ENCODE measurements at regions not wholly inside any gene's neighbourhood (a gene's known extent, or its start where the extent isn't known, plus 50 kb on each side); places are given as distances from the start of the nearest gene placed in this dataset.

DNA sequence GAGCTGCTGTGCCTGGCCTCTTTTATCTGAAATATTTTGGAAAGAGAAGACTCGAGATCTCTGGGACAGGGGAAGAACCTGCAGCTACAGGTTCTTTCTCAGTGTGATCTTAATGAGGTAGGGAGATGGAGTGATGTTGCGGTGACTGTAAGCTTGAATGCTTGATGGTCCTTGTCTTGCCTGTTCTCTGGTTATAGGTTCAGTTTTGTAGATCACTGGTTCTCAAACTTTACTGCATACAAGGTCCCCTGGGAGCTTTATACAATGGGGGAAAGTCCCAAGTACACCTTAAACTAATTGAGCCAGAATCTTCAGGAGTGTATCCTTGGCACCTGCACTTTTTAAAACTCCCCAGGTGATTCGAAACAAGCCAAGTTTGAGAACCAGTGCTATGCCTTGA, 136.7 kb upstream of the CXCR4 start (continued):
- no peak for TF ChIP-seq NR2C1 (IDR thresholded peaks at IDR 0.05)
- no peak for TF ChIP-seq GABPA (IDR thresholded peaks at IDR 0.05; ENCODE audit: low read depth)
- no peak for TF ChIP-seq TCF3 (IDR thresholded peaks at IDR 0.05; ENCODE audit: borderline replicate concordance, insufficient read depth, low read depth, low read length)
- peak; percentile 45; the same call in 1 of the 2 replicates for TF ChIP-seq RB1 (IDR thresholded peaks at IDR 0.05; ENCODE audit: borderline replicate concordance)
- TF ChIP-seq CBX5 (IDR thresholded peaks at IDR 0.05; ENCODE audit: low read depth): no peak
- 0 out of 2 replicates have a peak, but pooled peaks have one; percentile 48 for TF ChIP-seq YBX1 (IDR thresholded peaks at IDR 0.05)
- TF ChIP-seq ZZZ3 (IDR thresholded peaks at IDR 0.05; ENCODE audit: control insufficient read depth, insufficient read length, low read depth): no peak
- TF ChIP-seq, protein P1, sequence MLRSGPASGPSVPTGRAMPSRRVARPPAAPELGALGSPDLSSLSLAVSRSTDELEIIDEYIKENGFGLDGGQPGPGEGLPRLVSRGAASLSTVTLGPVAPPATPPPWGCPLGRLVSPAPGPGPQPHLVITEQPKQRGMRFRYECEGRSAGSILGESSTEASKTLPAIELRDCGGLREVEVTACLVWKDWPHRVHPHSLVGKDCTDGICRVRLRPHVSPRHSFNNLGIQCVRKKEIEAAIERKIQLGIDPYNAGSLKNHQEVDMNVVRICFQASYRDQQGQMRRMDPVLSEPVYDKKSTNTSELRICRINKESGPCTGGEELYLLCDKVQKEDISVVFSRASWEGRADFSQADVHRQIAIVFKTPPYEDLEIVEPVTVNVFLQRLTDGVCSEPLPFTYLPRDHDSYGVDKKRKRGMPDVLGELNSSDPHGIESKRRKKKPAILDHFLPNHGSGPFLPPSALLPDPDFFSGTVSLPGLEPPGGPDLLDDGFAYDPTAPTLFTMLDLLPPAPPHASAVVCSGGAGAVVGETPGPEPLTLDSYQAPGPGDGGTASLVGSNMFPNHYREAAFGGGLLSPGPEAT (IDR thresholded peaks at IDR 0.05; ENCODE audit: low read depth): peak; percentile 69
- no peak for TF ChIP-seq SMC3 (IDR thresholded peaks at IDR 0.05; ENCODE audit: borderline replicate concordance, low read length)
- no peak for TF ChIP-seq MEF2A (IDR thresholded peaks at IDR 0.05; ENCODE audit: insufficient read depth, low read depth, low read length)
- no peak for TF ChIP-seq E2F8 (IDR thresholded peaks at IDR 0.05; ENCODE audit: low read depth, partially characterized antibody)
- peak; percentile 30; the same call in 1 of the 2 replicates for TF ChIP-seq RUNX3 (IDR thresholded peaks at IDR 0.05; ENCODE audit: low read length)
- no peak for TF ChIP-seq SREBF1 (IDR thresholded peaks at IDR 0.05; ENCODE audit: low read length)
- TF ChIP-seq ATF3 (IDR thresholded peaks at IDR 0.05; ENCODE audit: borderline replicate concordance, extremely low read depth, low read depth, low read length): no peak
- no peak for TF ChIP-seq CBX3 (IDR thresholded peaks at IDR 0.05; ENCODE audit: borderline replicate concordance, low read depth)
- TF ChIP-seq BACH1 (IDR thresholded peaks at IDR 0.05; ENCODE audit: borderline replicate concordance): no peak
- no peak for TF ChIP-seq ZBED1 (IDR thresholded peaks at IDR 0.05; ENCODE audit: borderline replicate concordance)
- TF ChIP-seq HDGF (IDR thresholded peaks at IDR 0.05): no peak; the same call in 1 of the 2 replicates
- peak; percentile 79 for TF ChIP-seq MTA2 (IDR thresholded peaks at IDR 0.05; ENCODE audit: low read depth)
- no peak for TF ChIP-seq IRF4 (IDR thresholded peaks at IDR 0.05; ENCODE audit: low read depth, low read length)
- TF ChIP-seq SUZ12 (IDR thresholded peaks at IDR 0.05; ENCODE audit: unreplicated experiment): no peak
- no peak; the same call in 2 of the 3 replicates for TF ChIP-seq POU2F2 (IDR thresholded peaks at IDR 0.05; ENCODE audit: borderline replicate concordance, low read depth, low read length)
- TF ChIP-seq TARDBP (IDR thresholded peaks at IDR 0.05; ENCODE audit: borderline replicate concordance): no peak
- TF ChIP-seq BCL11A (IDR thresholded peaks at IDR 0.05; ENCODE audit: low read depth, low read length): no peak
- TF ChIP-seq ZNF274 (IDR thresholded peaks at IDR 0.05; ENCODE audit: insufficient read depth, insufficient read length): no peak
- TF ChIP-seq POLR2AphosphoS5 (IDR thresholded peaks at IDR 0.05; ENCODE audit: low read length): no peak
- no peak for TF ChIP-seq EGR1 (IDR thresholded peaks at IDR 0.05; ENCODE audit: borderline replicate concordance in 1 of 2, low read depth in 2 of 2, low read length in 2 of 2)

Measured in GM12878 (cell line).